ENCODE measurements at regions not wholly inside any gene's neighbourhood (a gene's known extent, or its start where the extent isn't known, plus 50 kb on each side); places are given as distances from the start of the nearest gene placed in this dataset.

DNA sequence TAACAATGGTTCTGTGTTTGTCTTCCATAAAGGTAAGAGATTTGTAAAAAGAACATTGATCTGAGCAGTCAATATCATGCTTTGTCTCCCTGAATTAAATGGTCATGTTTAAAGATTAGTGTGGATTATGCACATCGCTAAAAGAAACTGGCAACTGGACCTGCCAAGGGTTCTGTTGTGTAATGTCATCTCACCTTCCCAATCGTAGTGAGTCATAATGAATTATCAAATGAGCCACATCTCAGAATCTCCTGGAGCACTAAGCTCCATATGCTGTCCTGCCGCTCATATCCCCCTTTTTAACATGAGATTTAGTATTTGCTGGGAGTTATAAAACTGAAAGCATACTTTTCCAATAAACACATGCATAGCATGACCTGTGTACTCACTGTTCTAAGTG, 187.0 kb upstream of the OPRM1 start:
- POLR2A ChIA-PET = no interaction called here
- intact Hi-C loops (cut with micrococcal nuclease; ENCODE audit: unreplicated experiment) = no loop called here
- DNase-seq (ENCODE audit: low spot score) = no peak

DNA sequence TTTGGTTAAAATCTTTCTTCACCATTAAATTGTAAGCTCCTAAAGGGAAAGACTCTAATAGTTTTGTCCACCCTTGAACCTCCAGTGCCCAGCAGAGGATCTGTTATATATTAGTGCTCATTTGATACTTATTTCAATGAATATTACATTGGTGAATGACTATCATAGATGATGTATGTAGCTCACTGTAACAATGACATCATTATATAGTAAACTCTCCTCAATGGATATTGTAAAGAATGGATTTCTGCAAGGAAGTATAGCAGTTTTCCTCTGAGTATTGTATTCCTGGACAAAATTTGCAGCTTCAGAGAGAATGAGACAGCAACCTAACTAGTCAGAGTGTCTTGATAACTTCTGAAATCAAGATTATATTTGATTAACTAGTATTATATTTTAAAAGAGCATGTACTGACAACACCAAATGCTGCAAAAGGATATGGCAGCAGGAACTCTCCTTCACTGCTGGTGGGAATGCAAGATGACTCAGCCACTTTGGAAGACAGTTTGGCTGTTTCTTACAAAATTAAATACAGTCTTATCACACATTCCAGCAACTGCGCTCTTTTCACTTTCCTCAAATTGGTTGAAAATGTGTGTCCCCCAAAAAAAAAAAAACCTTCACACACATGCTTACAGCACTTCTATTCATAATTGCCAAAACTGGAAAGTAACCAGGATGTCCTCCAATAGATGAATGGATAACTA, 189.8 kb upstream of the OPRM1 start:
- Histone ChIP-seq H3K36me3 (ENCODE audit: insufficient read depth, low read length) (no peaks in the 10 kb centered on the region), H4K20me1 (ENCODE audit: insufficient read depth, low read length) (no peaks in the 10 kb centered on the region), H3K9me3 (ENCODE audit: low read length) (no peaks in the 10 kb centered on the region), H2AFZ (ENCODE audit: low read length) (no peak overlapping the region), H3K4me1 (ENCODE audit: insufficient read depth, low read length, poor library complexity, severe bottlenecking) (no peaks in the 10 kb centered on the region), H3K79me2 (ENCODE audit: insufficient read depth, low read depth, low read length) (no peaks in the 10 kb centered on the region), H3K4me3 (ENCODE audit: low read depth, low read length, poor library complexity, severe bottlenecking) (no peak overlapping the region), H3K9me2 (ENCODE audit: insufficient read depth, low read length) (no peaks in the 10 kb centered on the region), H3K27ac (ENCODE audit: low read depth, low read length, poor library complexity, severe bottlenecking) (no peak overlapping the region), H3K4me2 (ENCODE audit: low read length) (no peak overlapping the region)
- BruUV-seq (replicated peaks) = no TSS peak
- ChIA-PET CTCF (ENCODE audit: unreplicated experiment) (no interaction called here), POLR2A (interaction anchor here (0.6 kb wide), 1 partner anchor 1374 kb away, joined by 3 read pairs; no protein-coding TSS in a partner anchor)
- no peak for TF ChIP-seq EZH2phosphoT487 (IDR thresholded peaks at IDR 0.05; ENCODE audit: borderline replicate concordance, low read depth, low read length)
- TF ChIP-seq, protein P1, sequence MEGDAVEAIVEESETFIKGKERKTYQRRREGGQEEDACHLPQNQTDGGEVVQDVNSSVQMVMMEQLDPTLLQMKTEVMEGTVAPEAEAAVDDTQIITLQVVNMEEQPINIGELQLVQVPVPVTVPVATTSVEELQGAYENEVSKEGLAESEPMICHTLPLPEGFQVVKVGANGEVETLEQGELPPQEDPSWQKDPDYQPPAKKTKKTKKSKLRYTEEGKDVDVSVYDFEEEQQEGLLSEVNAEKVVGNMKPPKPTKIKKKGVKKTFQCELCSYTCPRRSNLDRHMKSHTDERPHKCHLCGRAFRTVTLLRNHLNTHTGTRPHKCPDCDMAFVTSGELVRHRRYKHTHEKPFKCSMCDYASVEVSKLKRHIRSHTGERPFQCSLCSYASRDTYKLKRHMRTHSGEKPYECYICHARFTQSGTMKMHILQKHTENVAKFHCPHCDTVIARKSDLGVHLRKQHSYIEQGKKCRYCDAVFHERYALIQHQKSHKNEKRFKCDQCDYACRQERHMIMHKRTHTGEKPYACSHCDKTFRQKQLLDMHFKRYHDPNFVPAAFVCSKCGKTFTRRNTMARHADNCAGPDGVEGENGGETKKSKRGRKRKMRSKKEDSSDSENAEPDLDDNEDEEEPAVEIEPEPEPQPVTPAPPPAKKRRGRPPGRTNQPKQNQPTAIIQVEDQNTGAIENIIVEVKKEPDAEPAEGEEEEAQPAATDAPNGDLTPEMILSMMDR (conservative IDR thresholded peaks at IDR 0.05; ENCODE audit: low read length) = no peak
- intact Hi-C loops (cut with micrococcal nuclease; ENCODE audit: unreplicated experiment) = no loop called here
- DNase-seq (ENCODE audit: low spot score) = no peak

More for the DNA sequence above, 187.0 kb upstream of the OPRM1 start:
- no peak overlapping the region for H2AFZ ChIP-seq (ENCODE audit: low read length)
- no peaks in the 10 kb centered on the region for H3K36me3 ChIP-seq (ENCODE audit: insufficient read depth, low read length)
- no peak overlapping the region for H3K27ac ChIP-seq (ENCODE audit: low read depth, low read length, poor library complexity, severe bottlenecking)
- BruUV-seq (replicated peaks) = no TSS peak
- no peaks in the 10 kb centered on the region for H3K79me2 ChIP-seq (ENCODE audit: insufficient read depth, low read depth, low read length)
- H3K4me2 ChIP-seq (ENCODE audit: low read length) = no peak overlapping the region
- H3K4me3 ChIP-seq (ENCODE audit: low read depth, low read length, poor library complexity, severe bottlenecking) = no peak overlapping the region
- H3K9me3 ChIP-seq (ENCODE audit: low read length) = no peaks in the 10 kb centered on the region
- TF ChIP-seq, protein P1 (conservative IDR thresholded peaks at IDR 0.05; ENCODE audit: low read length) = no peak
- no peaks in the 10 kb centered on the region for H3K9me2 ChIP-seq (ENCODE audit: insufficient read depth, low read length)
- no peaks in the 10 kb centered on the region for H4K20me1 ChIP-seq (ENCODE audit: insufficient read depth, low read length)
- no peaks in the 10 kb centered on the region for H3K4me1 ChIP-seq (ENCODE audit: insufficient read depth, low read length, poor library complexity, severe bottlenecking)
- CTCF ChIA-PET (ENCODE audit: unreplicated experiment) = no interaction called here

DNA sequence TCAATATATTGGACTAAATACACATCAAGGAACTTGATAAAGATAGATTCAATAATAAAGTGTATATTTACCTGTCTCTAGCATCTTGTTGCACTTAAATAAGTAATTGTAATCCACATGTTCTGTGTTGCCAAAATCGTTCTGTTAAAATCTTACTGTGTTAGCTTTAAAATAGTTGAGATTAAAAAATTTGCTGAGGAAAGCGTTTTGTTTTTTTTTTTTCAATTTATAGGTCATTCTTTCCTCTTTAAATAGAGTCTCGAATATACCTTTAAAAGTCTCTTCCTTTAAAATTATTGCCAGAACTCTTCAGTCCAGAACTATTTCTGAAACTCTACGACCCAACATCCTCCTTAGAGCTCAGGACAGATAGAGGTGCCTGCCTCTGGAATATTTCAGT, 195.6 kb upstream of the OPRM1 start:
- intact Hi-C loops (cut with micrococcal nuclease; ENCODE audit: unreplicated experiment) = no loop called here
- TF ChIP-seq, protein P1 (conservative IDR thresholded peaks at IDR 0.05; ENCODE audit: low read length) = no peak
- no peak for TF ChIP-seq EZH2phosphoT487 (IDR thresholded peaks at IDR 0.05; ENCODE audit: borderline replicate concordance, low read depth, low read length)
- no peak overlapping the region for H2AFZ ChIP-seq (ENCODE audit: low read length)
- H3K4me2 ChIP-seq (ENCODE audit: low read length) = no peak overlapping the region
- no peaks in the 10 kb centered on the region for H3K9me2 ChIP-seq (ENCODE audit: insufficient read depth, low read length)
- H4K20me1 ChIP-seq (ENCODE audit: insufficient read depth, low read length) = no peaks in the 10 kb centered on the region
- H3K27ac ChIP-seq (ENCODE audit: low read depth, low read length, poor library complexity, severe bottlenecking) = no peak overlapping the region
- H3K36me3 ChIP-seq (ENCODE audit: insufficient read depth, low read length) = no peaks in the 10 kb centered on the region
- H3K4me3 ChIP-seq (ENCODE audit: low read depth, low read length, poor library complexity, severe bottlenecking) = no peak overlapping the region
- CTCF ChIA-PET (ENCODE audit: unreplicated experiment) = no interaction called here
- H3K9me3 ChIP-seq (ENCODE audit: low read length) = no peaks in the 10 kb centered on the region
- DNase-seq (ENCODE audit: low spot score) = no peak
- POLR2A ChIA-PET = interaction anchor here (0.6 to 0.7 kb wide), 2 partner anchors 17 to 331 kb away, joined by 3 read pairs; no protein-coding TSS in a partner anchor
- H3K79me2 ChIP-seq (ENCODE audit: insufficient read depth, low read depth, low read length) = no peaks in the 10 kb centered on the region
- no TSS peak for BruUV-seq (replicated peaks)
- no peaks in the 10 kb centered on the region for H3K4me1 ChIP-seq (ENCODE audit: insufficient read depth, low read length, poor library complexity, severe bottlenecking)
